ENCODE measurements at regions not wholly inside any gene's neighbourhood (a gene's known extent, or its start where the extent isn't known, plus 50 kb on each side); places are given as distances from the start of the nearest gene placed in this dataset.

- TF ChIP-seq CTCF (IDR thresholded peaks at IDR 0.05) = no peak
- TF ChIP-seq POLR2A (IDR thresholded peaks at IDR 0.05) = no peak
- TF ChIP-seq POLR2AphosphoS5 (IDR thresholded peaks at IDR 0.05) = no peak
- no peak for TF ChIP-seq EP300 (IDR thresholded peaks at IDR 0.05)
Observed at GRCh38 chr5:174423558-174423957, 300.8 kb upstream of the MSX2 start.

All from gastroesophageal sphincter (tissue), 3 donors.